ENCODE measurements at regions not wholly inside any gene's neighbourhood (a gene's known extent, or its start where the extent isn't known, plus 50 kb on each side); places are given as distances from the start of the nearest gene placed in this dataset.
"Not testable (repeated sequence)": the region's sequence is repeated elsewhere in the genome, so short reads cannot be mapped to it uniquely, and the experiment has no call there.

- TF ChIP-seq CTCF (IDR thresholded peaks at IDR 0.05; ENCODE audit: insufficient read depth, low read length, poor library complexity, severe bottlenecking); EZH2phosphoT487 (conservative IDR thresholded peaks at IDR 0.05; ENCODE audit: low read length): not testable (repeated sequence)
Observed at GRCh38 chr2:95699201-95700184, 107.7 kb downstream of the TRIM43 start.
